ENCODE measurements at regions not wholly inside any gene's neighbourhood (a gene's known extent, or its start where the extent isn't known, plus 50 kb on each side); places are given as distances from the start of the nearest gene placed in this dataset.

GRCh38 chr5:130462516-130462915, 558.3 kb downstream of the CHSY3 start:
- no peak overlapping the region for H3K4me3 ChIP-seq (ENCODE audit: low read depth, low read length)
- in situ Hi-C loops (cut with HindIII; ENCODE audit: low sequenced_read_pairs): no loop called here
- TF ChIP-seq CTCF (IDR thresholded peaks at IDR 0.05; ENCODE audit: low read depth, low read length, missing control alignments): no peak
- no peak for DNase-seq (ENCODE audit: low read depth)

- in situ Hi-C loops (cut with HindIII; ENCODE audit: low sequenced_read_pairs): no loop called here
- H3K4me3 ChIP-seq (ENCODE audit: low read depth, low read length): no peak overlapping the region
- TF ChIP-seq CTCF (IDR thresholded peaks at IDR 0.05; ENCODE audit: low read depth, low read length, missing control alignments): no peak
Observed at GRCh38 chr5:130455175-130455574, 550.9 kb downstream of the CHSY3 start.

GRCh38 chr5:130452744-130453143, 548.5 kb downstream of the CHSY3 start:
- no peak for TF ChIP-seq CTCF (IDR thresholded peaks at IDR 0.05; ENCODE audit: low read depth, low read length, missing control alignments)
- no peak overlapping the region for H3K4me3 ChIP-seq (ENCODE audit: low read depth, low read length)
- no peak for DNase-seq (ENCODE audit: low read depth)
- in situ Hi-C loops (cut with HindIII; ENCODE audit: low sequenced_read_pairs): no loop called here

More at GRCh38 chr5:130455175-130455574, 550.9 kb downstream of the CHSY3 start:
- DNase-seq (ENCODE audit: low read depth): no peak

GRCh38 chr5:130436430-130436829, 532.2 kb downstream of the CHSY3 start:
- TF ChIP-seq CTCF (IDR thresholded peaks at IDR 0.05; ENCODE audit: low read depth, low read length, missing control alignments): no peak
- H3K4me3 ChIP-seq (ENCODE audit: low read depth, low read length): no peak overlapping the region
- in situ Hi-C loops (cut with HindIII; ENCODE audit: low sequenced_read_pairs): no loop called here
- no peak for DNase-seq (ENCODE audit: low read depth)

GRCh38 chr5:130427222-130427955, 523.1 kb downstream of the CHSY3 start:
- DNase-seq (ENCODE audit: low read depth): no peak
- no peak for TF ChIP-seq CTCF (IDR thresholded peaks at IDR 0.05; ENCODE audit: low read depth, low read length, missing control alignments)
- no peak overlapping the region for H3K4me3 ChIP-seq (ENCODE audit: low read depth, low read length)
- in situ Hi-C loops (cut with HindIII; ENCODE audit: low sequenced_read_pairs): no loop called here

- no peak for DNase-seq (ENCODE audit: low read depth)
- TF ChIP-seq CTCF (IDR thresholded peaks at IDR 0.05; ENCODE audit: low read depth, low read length, missing control alignments): no peak
- H3K4me3 ChIP-seq (ENCODE audit: low read depth, low read length): no peak overlapping the region
- in situ Hi-C loops (cut with HindIII; ENCODE audit: low sequenced_read_pairs): no loop called here
Observed at GRCh38 chr5:130425424-130425823, 521.2 kb downstream of the CHSY3 start.
